Suprapubic skin (tissue), 3 donors: ENCODE measurements at regions not wholly inside any gene's neighbourhood (a gene's known extent, or its start where the extent isn't known, plus 50 kb on each side); places are given as distances from the start of the nearest gene placed in this dataset.

ENCODE experiments used
- CTCF ChIP-seq, 2 donors: fragments of 200-600 bp in 1 of 2; fragments of 450-650 bp in 1 of 2; sonication (generic) in 1 of 2; IDR thresholded peaks; one replicate each; pipeline ENCODE4 v1.5.1; 2016 to 2019; ENCODE audit warnings: antibody characterized with exemption in 2 of 2, mild to moderate bottlenecking in 1 of 2, moderate library complexity in 1 of 2
- EP300 ChIP-seq: sonication (generic); formaldehyde crosslinking; IDR thresholded peaks from one replicate; pipeline ENCODE4 v1.6.1; 2017; ENCODE audit warnings: antibody characterized with exemption
- POLR2A ChIP-seq, 2 donors: fragments of 450-650 bp; IDR thresholded peaks; one replicate each; pipeline ENCODE4 v1.6.1; 2017; ENCODE audit warnings: antibody characterized with exemption in 2 of 2, mild to moderate bottlenecking in 2 of 2, moderate library complexity in 2 of 2

DNA sequence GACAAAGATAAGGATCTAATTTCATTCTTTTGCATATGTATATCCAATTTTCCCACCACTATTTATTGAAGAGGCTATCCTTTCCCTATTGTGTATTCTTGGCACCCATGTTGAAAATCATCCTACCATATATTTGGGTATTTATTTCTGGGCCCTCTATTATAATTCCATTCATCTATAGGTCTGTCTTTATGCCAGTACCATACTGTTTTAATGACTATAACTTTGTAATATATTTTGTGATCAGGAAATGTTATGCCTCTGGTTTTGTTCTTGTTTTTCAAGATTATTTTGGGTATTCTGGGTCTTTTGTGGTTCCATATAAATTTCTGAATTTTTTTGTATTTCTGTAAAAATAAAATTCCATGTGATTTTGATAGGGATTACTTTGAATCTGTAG, 347.6 kb upstream of the SULF2 start:
- TF ChIP-seq CTCF (IDR thresholded peaks at IDR 0.05) (no peak), EP300 (no peak), POLR2A (IDR thresholded peaks at IDR 0.05) (no peak)
